ENCODE measurements at regions not wholly inside any gene's neighbourhood (a gene's known extent, or its start where the extent isn't known, plus 50 kb on each side); places are given as distances from the start of the nearest gene placed in this dataset.

- no peak overlapping the region for H3K4me2 ChIP-seq (ENCODE audit: control insufficient read depth, extremely low read depth, insufficient read depth, low read depth, low read length)
- H2AFZ ChIP-seq (ENCODE audit: control insufficient read depth, low read length), result no peak overlapping the region
- peaks cover 19% of the 10 kb centered on the region for H3K27me3 ChIP-seq (ENCODE audit: control insufficient read depth, extremely low read depth, insufficient read depth, low read length)
- H3K9me3 ChIP-seq (ENCODE audit: control insufficient read depth, low read depth, low read length), result no peaks in the 10 kb centered on the region
- no peaks in the 10 kb centered on the region for H3K79me2 ChIP-seq (ENCODE audit: control insufficient read depth, insufficient read depth, low read length)
- no peak overlapping the region for H3K27ac ChIP-seq (ENCODE audit: control insufficient read depth, insufficient read depth, low read length)
- FAIRE-seq, result no peak
- no peaks in the 10 kb centered on the region for H4K20me1 ChIP-seq (ENCODE audit: control insufficient read depth, extremely low read depth, insufficient read depth, low read length)
- dilution Hi-C loops (cut with MboI; ENCODE audit: extremely low pct_ligation_motif_present, low sequenced_read_pairs), result no loop called here
- TF ChIP-seq EZH2 (IDR thresholded peaks at IDR 0.05; ENCODE audit: low read length) (no peak), CTCF (optimal IDR thresholded peaks at IDR 0.05 in 1 of 3, IDR thresholded peaks at IDR 0.05 in 1 of 3, conservative IDR thresholded peaks at IDR 0.05 in 1 of 3; ENCODE audit: extremely low read depth in 1 of 3, insufficient read depth in 2 of 3, low read length in 3 of 3) (no peak)
- no peaks in the 10 kb centered on the region for H3K4me1 ChIP-seq (ENCODE audit: control insufficient read depth, extremely low read depth, insufficient read depth, low read length)
- no peak overlapping the region for H3K9ac ChIP-seq (ENCODE audit: control insufficient read depth, extremely low read depth, insufficient read depth, low read length)
- H3K9me1 ChIP-seq (ENCODE audit: control insufficient read depth, extremely low read depth, insufficient read depth, low read length), result no peaks in the 10 kb centered on the region
- H3K36me3 ChIP-seq (ENCODE audit: control insufficient read depth in 2 of 2, extremely low read depth in 1 of 2, insufficient read depth in 2 of 2, low read length in 2 of 2), result no peaks in the 10 kb centered on the region
- H3K4me3 ChIP-seq (ENCODE audit: control insufficient read depth in 2 of 3, extremely low read depth in 1 of 3, insufficient read depth in 2 of 3, low read depth in 1 of 3, low read length in 3 of 3), result no peak overlapping the region
- no peak for DNase-seq (ENCODE audit: low read depth, low spot score)
These were observed 209.2 kb downstream of the NCK2 start for GRCh38 chr2:105953942-105954341.

- Histone ChIP-seq H3K9me3 (ENCODE audit: control insufficient read depth, low read depth, low read length) (no peaks in the 10 kb centered on the region), H3K4me3 (ENCODE audit: control insufficient read depth in 2 of 3, extremely low read depth in 1 of 3, insufficient read depth in 2 of 3, low read depth in 1 of 3, low read length in 3 of 3) (no peak overlapping the region), H3K79me2 (ENCODE audit: control insufficient read depth, insufficient read depth, low read length) (no peaks in the 10 kb centered on the region), H3K27ac (ENCODE audit: control insufficient read depth, insufficient read depth, low read length) (no peak overlapping the region), H3K4me1 (ENCODE audit: control insufficient read depth, extremely low read depth, insufficient read depth, low read length) (no peaks in the 10 kb centered on the region), H3K36me3 (ENCODE audit: control insufficient read depth in 2 of 2, extremely low read depth in 1 of 2, insufficient read depth in 2 of 2, low read length in 2 of 2) (no peaks in the 10 kb centered on the region), H3K4me2 (ENCODE audit: control insufficient read depth, extremely low read depth, insufficient read depth, low read depth, low read length) (no peak overlapping the region), H3K9me1 (ENCODE audit: control insufficient read depth, extremely low read depth, insufficient read depth, low read length) (no peaks in the 10 kb centered on the region), H3K27me3 (ENCODE audit: control insufficient read depth, extremely low read depth, insufficient read depth, low read length) (peaks cover 19% of the 10 kb centered on the region), H4K20me1 (ENCODE audit: control insufficient read depth, extremely low read depth, insufficient read depth, low read length) (no peaks in the 10 kb centered on the region), H2AFZ (ENCODE audit: control insufficient read depth, low read length) (no peak overlapping the region), H3K9ac (ENCODE audit: control insufficient read depth, extremely low read depth, insufficient read depth, low read length) (no peak overlapping the region)
- DNase-seq (ENCODE audit: low read depth, low spot score), result no peak
- no peak for FAIRE-seq
- TF ChIP-seq CTCF (optimal IDR thresholded peaks at IDR 0.05 in 1 of 3, IDR thresholded peaks at IDR 0.05 in 1 of 3, conservative IDR thresholded peaks at IDR 0.05 in 1 of 3; ENCODE audit: extremely low read depth in 1 of 3, insufficient read depth in 2 of 3, low read length in 3 of 3), result no peak
- dilution Hi-C loops (cut with MboI; ENCODE audit: extremely low pct_ligation_motif_present, low sequenced_read_pairs), result no loop called here
These were observed 207.4 kb downstream of the NCK2 start for GRCh38 chr2:105952131-105952530.
